COLO668 (cell line): ENCODE measurements at regions not wholly inside any gene's neighbourhood (a gene's known extent, or its start where the extent isn't known, plus 50 kb on each side); places are given as distances from the start of the nearest gene placed in this dataset.
"Not testable (repeated sequence)": the region's sequence is repeated elsewhere in the genome, so short reads cannot be mapped to it uniquely, and the experiment has no call there.

Experiments used
- DNase-seq: peaks from one replicate; lab custom pipeline; 2025; ENCODE audit not compliant: unreplicated experiment; lab: John Stamatoyannopoulos, UW

- DNase-seq: no peak
These were observed 219.5 kb upstream of the KCND2 start for GRCh38 chr7:120053390-120053961.

GRCh38 chr7:120054376-120055100 lies 218.4 kb upstream of the KCND2 start:
- no peak for DNase-seq

GRCh38 chr7:120055300-120055699 lies 217.7 kb upstream of the KCND2 start:
- DNase-seq: no peak

- no peak for DNase-seq
These were observed 216.7 kb upstream of the KCND2 start for GRCh38 chr7:120056227-120056626.

- no peak for DNase-seq
These were observed 213.3 kb upstream of the KCND2 start for GRCh38 chr7:120059641-120060040.

GRCh38 chr7:120060281-120060680 lies 212.7 kb upstream of the KCND2 start:
- DNase-seq: no peak

- DNase-seq: no peak
These were observed 212.1 kb upstream of the KCND2 start for GRCh38 chr7:120060875-120061274.

- DNase-seq: no peak
These were observed 208.4 kb upstream of the KCND2 start for GRCh38 chr7:120064565-120064964.

GRCh38 chr7:120066898-120067297 lies 206.1 kb upstream of the KCND2 start:
- DNase-seq: not testable (repeated sequence)

GRCh38 chr7:120070201-120070600 lies 202.8 kb upstream of the KCND2 start:
- no peak for DNase-seq

GRCh38 chr7:120077777-120078176 lies 195.2 kb upstream of the KCND2 start:
- DNase-seq: no peak

- no peak for DNase-seq
These were observed 194.0 kb upstream of the KCND2 start for GRCh38 chr7:120079022-120079421.

GRCh38 chr7:120079704-120080103 lies 193.3 kb upstream of the KCND2 start:
- DNase-seq: no peak

- DNase-seq: not testable (repeated sequence)
These were observed 186.5 kb upstream of the KCND2 start for GRCh38 chr7:120086468-120086867.

GRCh38 chr7:120089968-120090367 lies 183.0 kb upstream of the KCND2 start:
- no peak for DNase-seq

- no peak for DNase-seq
These were observed 181.2 kb upstream of the KCND2 start for GRCh38 chr7:120091807-120092206.

GRCh38 chr7:120097020-120097419 lies 176.0 kb upstream of the KCND2 start:
- DNase-seq: no peak

GRCh38 chr7:120097774-120098173 lies 175.2 kb upstream of the KCND2 start:
- DNase-seq: no peak

- DNase-seq: no peak
These were observed 164.6 kb upstream of the KCND2 start for GRCh38 chr7:120108376-120108775.

- no peak for DNase-seq
These were observed 162.8 kb upstream of the KCND2 start for GRCh38 chr7:120110169-120110568.

GRCh38 chr7:120114626-120115025 lies 158.3 kb upstream of the KCND2 start:
- no peak for DNase-seq

- DNase-seq: no peak
These were observed 149.4 kb upstream of the KCND2 start for GRCh38 chr7:120123528-120123927.
